RPMI8226 (cell line): ENCODE measurements at regions not wholly inside any gene's neighbourhood (a gene's known extent, or its start where the extent isn't known, plus 50 kb on each side); places are given as distances from the start of the nearest gene placed in this dataset.

Experiments
- DNase-seq: peaks from one replicate; pipeline ENCODE4 v3.0.0-alpha.2; 2015

GRCh38 chr18:79611040-79611681, 68.4 kb upstream of the CTDP1 start:
- DNase-seq, result no peak

- no peak for DNase-seq
Observed at GRCh38 chr18:79612291-79613108, 67.1 kb upstream of the CTDP1 start.

- DNase-seq, result no peak
Observed at GRCh38 chr18:79613186-79613931, 66.2 kb upstream of the CTDP1 start.

- DNase-seq, result no peak
Observed at GRCh38 chr18:79614211-79614955, 65.2 kb upstream of the CTDP1 start.

GRCh38 chr18:79615091-79615490, 64.5 kb upstream of the CTDP1 start:
- no peak for DNase-seq

GRCh38 chr18:79615586-79615985, 64.0 kb upstream of the CTDP1 start:
- no peak for DNase-seq

GRCh38 chr18:79616651-79617510, 62.7 kb upstream of the CTDP1 start:
- no peak for DNase-seq

- no peak for DNase-seq
Observed at GRCh38 chr18:79617511-79618500, 61.8 kb upstream of the CTDP1 start.

- no peak for DNase-seq
Observed at GRCh38 chr18:79620576-79621165, 58.9 kb upstream of the CTDP1 start.

GRCh38 chr18:79621501-79621900, 58.1 kb upstream of the CTDP1 start:
- DNase-seq, result no peak

GRCh38 chr18:79622004-79622403, 57.6 kb upstream of the CTDP1 start:
- no peak for DNase-seq

- no peak for DNase-seq
Observed at GRCh38 chr18:79624356-79625170, 55.0 kb upstream of the CTDP1 start.

GRCh38 chr18:79625195-79625923, 54.2 kb upstream of the CTDP1 start:
- peak; percentile 87 for DNase-seq

- no peak for DNase-seq
Observed at GRCh38 chr18:79625924-79626561, 53.6 kb upstream of the CTDP1 start.

GRCh38 chr18:79626905-79627749, 52.5 kb upstream of the CTDP1 start:
- no peak for DNase-seq

- DNase-seq, result no peak
Observed at GRCh38 chr18:79627750-79628294, 51.8 kb upstream of the CTDP1 start.
